ENCODE measurements at regions not wholly inside any gene's neighbourhood (a gene's known extent, or its start where the extent isn't known, plus 50 kb on each side); places are given as distances from the start of the nearest gene placed in this dataset.

DNA sequence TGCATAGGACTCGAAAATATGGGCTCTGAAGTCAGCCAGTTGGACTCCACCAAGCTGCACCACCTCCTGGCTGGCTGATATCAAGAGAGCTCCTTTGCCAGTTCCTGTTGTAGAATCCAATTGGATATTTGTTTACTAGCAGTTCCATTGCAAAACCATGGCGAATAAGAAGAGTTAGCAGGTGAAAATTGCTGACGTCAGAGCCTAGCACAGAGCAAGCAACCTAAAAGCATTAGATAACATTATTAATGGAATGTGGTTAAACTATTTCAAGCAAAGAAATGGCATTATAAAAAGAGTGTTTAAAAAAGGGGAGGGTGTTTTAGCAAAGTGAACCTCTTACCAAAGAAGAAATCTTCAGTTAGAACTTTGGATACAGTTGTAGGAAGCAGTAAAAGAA, 1816.3 kb upstream of the TENM3 start:
- no peak for DNase-seq (ENCODE audit: low read depth in 3 of 3, low spot score in 1 of 3)

GRCh38 chr4:180430283-180430682, 1812.9 kb upstream of the TENM3 start:
- no peak for DNase-seq (ENCODE audit: low read depth in 3 of 3, low spot score in 1 of 3)

- no peak for DNase-seq (ENCODE audit: low read depth in 3 of 3, low spot score in 1 of 3)
These were observed 1808.9 kb upstream of the TENM3 start for GRCh38 chr4:180434131-180434895.

- no peak for DNase-seq (ENCODE audit: low read depth in 3 of 3, low spot score in 1 of 3)
These were observed 1806.8 kb upstream of the TENM3 start for GRCh38 chr4:180436361-180436760.

GRCh38 chr4:180437601-180438000, 1805.6 kb upstream of the TENM3 start:
- no peak for DNase-seq (ENCODE audit: low read depth in 3 of 3, low spot score in 1 of 3)

GRCh38 chr4:180448306-180448705, 1794.9 kb upstream of the TENM3 start:
- no peak for DNase-seq (ENCODE audit: low read depth in 3 of 3, low spot score in 1 of 3)

GRCh38 chr4:180449395-180449956, 1793.7 kb upstream of the TENM3 start:
- no peak for DNase-seq (ENCODE audit: low read depth in 3 of 3, low spot score in 1 of 3)

- DNase-seq (ENCODE audit: low read depth in 3 of 3, low spot score in 1 of 3), result no peak
These were observed 1788.0 kb upstream of the TENM3 start for GRCh38 chr4:180455226-180455625.

- DNase-seq (ENCODE audit: low read depth in 3 of 3, low spot score in 1 of 3), result no peak
These were observed 1786.3 kb upstream of the TENM3 start for GRCh38 chr4:180456928-180457327.

DNA sequence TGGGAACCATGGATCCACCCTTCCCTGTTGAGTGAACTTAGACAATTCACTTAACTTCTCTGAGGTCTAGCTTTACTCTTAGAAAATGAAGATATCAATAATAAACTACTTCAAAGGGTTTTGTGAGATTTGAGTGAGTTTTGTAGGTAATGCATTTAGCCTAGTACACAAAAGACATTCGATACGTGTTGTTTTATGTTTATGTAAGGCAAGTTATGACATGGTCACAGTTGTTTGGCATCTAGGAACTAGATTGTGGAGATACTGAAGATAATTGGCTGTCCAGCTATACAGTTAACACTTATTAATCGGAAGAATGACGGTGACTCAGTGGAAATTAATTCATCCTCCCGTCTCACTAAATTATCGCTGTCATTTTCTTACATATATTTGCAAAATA, 1781.1 kb upstream of the TENM3 start:
- no peak for DNase-seq (ENCODE audit: low read depth in 3 of 3, low spot score in 1 of 3)

DNA sequence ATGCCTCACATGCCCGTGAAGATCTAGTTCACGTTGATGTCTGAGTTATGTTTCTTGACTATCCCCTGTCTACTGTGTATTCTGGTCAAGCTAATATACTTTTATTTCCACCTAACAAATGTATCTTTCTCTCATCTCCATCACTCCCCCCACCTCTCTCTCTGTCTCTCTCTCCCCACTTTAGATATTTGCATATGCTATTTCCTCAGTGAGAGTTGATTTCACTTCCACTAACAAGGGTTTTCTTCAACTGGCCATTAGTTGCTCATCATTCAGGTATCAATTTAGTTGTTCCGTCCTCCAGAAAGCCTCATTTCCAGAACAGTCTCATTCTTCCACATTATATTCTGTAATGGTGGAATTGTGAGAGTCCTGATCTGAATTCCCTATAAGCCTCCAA, 1777.8 kb upstream of the TENM3 start:
- DNase-seq (ENCODE audit: low read depth in 3 of 3, low spot score in 1 of 3), result no peak

- DNase-seq (ENCODE audit: low read depth in 3 of 3, low spot score in 1 of 3), result no peak
These were observed 1760.2 kb upstream of the TENM3 start for GRCh38 chr4:180483036-180483435.

DNA sequence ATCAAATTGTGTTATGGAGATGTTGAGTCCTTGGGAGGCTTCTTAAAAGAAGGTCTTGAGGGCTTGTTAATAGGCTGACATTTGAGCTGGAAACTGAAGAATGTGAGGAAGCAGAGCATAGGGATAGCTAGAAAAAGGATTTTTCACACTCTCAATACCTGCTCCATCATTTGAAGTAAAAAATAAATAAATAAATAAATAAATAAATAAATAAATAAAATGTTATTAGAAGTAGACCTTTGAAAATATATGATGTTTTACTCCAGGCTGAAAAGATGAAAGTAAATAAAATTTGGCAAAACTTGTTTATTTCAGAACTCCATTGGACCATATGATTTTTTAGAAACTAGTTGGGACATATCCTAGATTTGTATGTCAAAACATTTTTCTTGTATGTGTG, 1757.8 kb upstream of the TENM3 start:
- DNase-seq (ENCODE audit: low read depth in 3 of 3, low spot score in 1 of 3), result no peak

- DNase-seq (ENCODE audit: low read depth in 3 of 3, low spot score in 1 of 3), result no peak
These were observed 1756.9 kb upstream of the TENM3 start for GRCh38 chr4:180486342-180486741.

DNA sequence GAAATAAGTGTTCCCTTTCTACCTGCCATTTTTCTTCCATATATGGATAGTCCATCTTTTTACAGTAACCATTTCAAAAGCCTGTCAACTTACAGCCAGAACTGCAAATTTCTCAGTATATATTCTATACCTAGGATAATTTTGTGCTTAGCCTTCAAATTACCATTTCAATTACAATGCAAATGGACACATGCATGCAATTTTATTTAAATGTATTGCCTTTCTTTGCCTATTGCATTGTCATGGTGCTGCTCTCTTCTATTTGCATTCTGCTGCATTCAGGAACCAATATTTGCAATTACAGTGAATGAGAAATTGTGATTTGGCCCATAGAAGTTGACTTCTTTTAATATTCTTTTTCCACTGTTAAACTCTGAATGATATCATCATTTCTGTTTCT, 1753.4 kb upstream of the TENM3 start:
- DNase-seq (ENCODE audit: low read depth in 3 of 3, low spot score in 1 of 3), result no peak

DNA sequence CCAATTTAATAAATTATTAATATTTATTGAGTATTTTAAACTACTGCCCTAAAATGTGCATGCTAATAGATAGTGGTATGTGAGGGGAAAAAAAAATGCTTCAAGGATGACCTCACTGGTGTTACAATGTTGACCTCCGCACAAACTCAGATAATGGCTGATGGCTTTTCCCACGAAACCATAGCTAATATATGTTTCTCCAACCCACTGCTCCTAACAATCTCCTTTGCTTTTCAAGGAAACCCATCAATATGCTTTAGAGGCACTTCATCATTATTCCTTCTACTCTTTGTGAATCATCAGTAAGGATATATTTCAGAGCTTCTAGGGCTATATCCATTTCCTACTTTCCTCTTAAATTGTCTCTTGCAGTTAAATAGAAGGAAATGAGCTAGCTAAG, 1752.0 kb upstream of the TENM3 start:
- DNase-seq (ENCODE audit: low read depth in 3 of 3, low spot score in 1 of 3), result no peak

DNA sequence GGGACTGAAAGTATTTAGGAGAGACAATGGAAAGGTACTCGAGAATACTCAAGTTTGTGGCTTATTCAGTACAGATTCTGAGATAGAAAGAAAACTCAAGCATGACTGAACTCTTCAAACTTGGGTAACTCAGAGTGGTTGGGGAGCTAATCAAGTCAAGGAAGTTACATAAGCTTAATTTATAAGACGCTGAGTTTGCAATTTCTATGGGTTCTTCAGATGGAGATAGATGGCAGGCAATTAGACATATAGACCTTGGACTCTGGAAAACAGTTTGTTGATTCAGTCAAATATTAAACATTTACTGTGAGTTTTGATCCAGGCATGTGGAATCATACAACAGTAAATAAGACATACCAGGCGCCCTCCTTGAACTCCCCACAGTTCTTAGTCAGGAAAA, 1749.9 kb upstream of the TENM3 start:
- no peak for DNase-seq (ENCODE audit: low read depth in 3 of 3, low spot score in 1 of 3)

DNA sequence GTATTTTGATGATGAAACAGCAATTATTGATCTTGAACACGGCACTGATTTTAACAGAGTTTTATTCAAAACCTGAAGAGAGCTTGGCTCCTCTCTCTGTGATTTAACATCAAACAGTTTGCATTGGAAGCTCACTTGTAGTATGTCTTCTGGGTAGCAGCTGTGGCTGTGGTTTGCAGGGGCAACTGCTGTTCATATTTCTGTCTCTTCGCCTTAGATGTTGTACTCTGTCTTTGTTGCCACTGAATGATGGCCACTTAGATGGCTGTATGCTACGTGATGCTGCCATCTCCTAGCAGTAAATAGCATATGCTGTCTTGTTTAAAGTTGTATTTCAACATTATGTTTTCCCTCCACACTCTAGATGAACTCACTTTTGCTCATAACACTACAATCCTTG, 1743.0 kb upstream of the TENM3 start:
- no peak for DNase-seq (ENCODE audit: low read depth in 3 of 3, low spot score in 1 of 3)

GRCh38 chr4:180512801-180513475, 1730.3 kb upstream of the TENM3 start:
- DNase-seq (ENCODE audit: low read depth in 3 of 3, low spot score in 1 of 3), result no peak

DNA sequence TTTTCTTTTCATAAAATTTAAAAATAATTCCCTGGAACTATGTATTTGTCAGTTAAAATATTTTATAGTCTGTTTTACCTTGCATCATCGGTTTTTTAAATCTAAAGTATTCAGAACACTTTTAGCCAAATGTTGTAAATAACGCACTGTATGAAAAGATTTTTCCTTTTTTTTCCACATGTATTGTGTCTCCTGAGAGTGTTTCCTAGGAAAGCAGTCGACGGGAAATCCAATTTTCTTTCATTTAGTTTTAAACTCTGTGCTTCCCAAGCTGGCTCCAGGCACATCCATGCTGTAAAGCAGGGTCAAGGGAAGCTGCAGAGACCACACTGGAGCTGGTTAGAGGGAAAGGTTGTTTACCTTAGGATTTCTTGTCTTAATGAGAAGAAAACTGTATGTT, 1724.3 kb upstream of the TENM3 start:
- no peak for DNase-seq (ENCODE audit: low read depth in 3 of 3, low spot score in 1 of 3)

GRCh38 chr4:180521181-180521580, 1722.0 kb upstream of the TENM3 start:
- DNase-seq (ENCODE audit: low read depth in 3 of 3, low spot score in 1 of 3), result no peak

GRCh38 chr4:180525523-180526077, 1717.6 kb upstream of the TENM3 start:
- no peak for DNase-seq (ENCODE audit: low read depth in 3 of 3, low spot score in 1 of 3)
